ENCODE measurements at regions not wholly inside any gene's neighbourhood (a gene's known extent, or its start where the extent isn't known, plus 50 kb on each side); places are given as distances from the start of the nearest gene placed in this dataset.
"Not testable (repeated sequence)": the region's sequence is repeated elsewhere in the genome, so short reads cannot be mapped to it uniquely, and the experiment has no call there.

GRCh38 chr16:60648290-60648689, 1387.9 kb downstream of the CDH8 start:
- no peak overlapping the region for H3K4me3 ChIP-seq
- in situ Hi-C loops (cut with MboI; ENCODE audit: low pct_ligation_motif_present in 1 of 4, low pct_unique_long_range_greater_than_20kb in 1 of 4, low sequenced_read_pairs in 3 of 4) (no loop called here), intact Hi-C loops (cut with DNase I; ENCODE audit: low total_unique reads) (no loop called here)
- H3K27ac ChIP-seq = no peak overlapping the region
- H3K27me3 ChIP-seq = no peaks in the 10 kb centered on the region
- TF ChIP-seq EP300 (IDR thresholded peaks at IDR 0.05; ENCODE audit: low read depth) = no peak
- no peak for TF ChIP-seq CTCF (IDR thresholded peaks at IDR 0.05)
- no peak for TF ChIP-seq POLR2A (IDR thresholded peaks at IDR 0.05)
- TF ChIP-seq POLR2AphosphoS5 (IDR thresholded peaks at IDR 0.05) = no peak
- H3K9me3 ChIP-seq = peaks cover 0 to 9% of the 10 kb centered on the region in 2 donors
- no peaks in the 10 kb centered on the region for H3K36me3 ChIP-seq
- DNase-seq = no peak
- no peaks in the 10 kb centered on the region for H3K4me1 ChIP-seq

- H3K4me3 ChIP-seq; DNase-seq; H3K27ac ChIP-seq; H3K27me3 ChIP-seq; H3K9me3 ChIP-seq; H3K36me3 ChIP-seq; H3K4me1 ChIP-seq; in situ Hi-C loops (cut with MboI; ENCODE audit: low pct_ligation_motif_present in 1 of 4, low pct_unique_long_range_greater_than_20kb in 1 of 4, low sequenced_read_pairs in 3 of 4); intact Hi-C loops (cut with DNase I; ENCODE audit: low total_unique reads): not testable (repeated sequence)
- WGBS, 2 donors (ENCODE audit: low coverage in 1 of 2) = 90 to 94% methylated on average over 19 of the region's 19 CpGs
Observed at GRCh38 chr16:60647388-60647787, 1388.8 kb downstream of the CDH8 start.

- TF ChIP-seq POLR2AphosphoS5 (IDR thresholded peaks at IDR 0.05) (no peak), POLR2A (IDR thresholded peaks at IDR 0.05) (no peak), EP300 (IDR thresholded peaks at IDR 0.05; ENCODE audit: low read depth) (no peak), CTCF (IDR thresholded peaks at IDR 0.05) (no peak)
- Histone ChIP-seq H3K4me3 (no peak overlapping the region), H3K27me3 (no peaks in the 10 kb centered on the region), H3K9me3 (peaks cover 0 to 9% of the 10 kb centered on the region in 2 donors), H3K36me3 (no peaks in the 10 kb centered on the region), H3K27ac (no peak overlapping the region), H3K4me1 (no peaks in the 10 kb centered on the region)
- DNase-seq = no peak
- 81 to 87% methylated on average over 4 of the region's 4 CpGs for WGBS, 2 donors (ENCODE audit: low coverage in 1 of 2)
- intact Hi-C loops (cut with DNase I; ENCODE audit: low total_unique reads) = no loop called here
- in situ Hi-C loops (cut with MboI; ENCODE audit: low pct_ligation_motif_present in 1 of 4, low pct_unique_long_range_greater_than_20kb in 1 of 4, low sequenced_read_pairs in 3 of 4) = no loop called here
Observed at GRCh38 chr16:60646631-60647030, 1389.6 kb downstream of the CDH8 start.

DNA sequence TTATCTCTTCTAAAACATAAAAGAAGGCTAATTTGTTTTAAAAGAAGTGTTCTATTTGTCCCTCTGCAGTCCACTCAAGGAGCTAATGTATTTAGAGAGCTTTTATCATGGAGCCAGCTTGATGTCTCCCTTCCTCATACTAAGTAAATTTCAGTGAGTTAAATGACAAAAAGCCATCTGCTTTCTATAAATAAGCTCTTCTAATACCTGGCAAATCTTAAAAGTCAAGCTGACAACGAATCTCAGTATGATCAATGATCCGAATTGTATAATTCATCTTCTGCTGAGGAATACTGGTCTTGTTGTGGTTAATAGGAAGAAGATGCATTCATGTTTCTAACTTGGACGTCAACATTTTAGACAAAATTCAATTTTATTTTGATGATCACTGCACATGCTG, 1390.7 kb downstream of the CDH8 start:
- DNase-seq = no peak
- 61 to 71% methylated on average over 3 of the region's 3 CpGs for WGBS, 2 donors (ENCODE audit: low coverage in 1 of 2)
- in situ Hi-C loops (cut with MboI; ENCODE audit: low pct_ligation_motif_present in 1 of 4, low pct_unique_long_range_greater_than_20kb in 1 of 4, low sequenced_read_pairs in 3 of 4) = no loop called here
- no peak overlapping the region for H3K4me3 ChIP-seq
- H3K4me1 ChIP-seq = no peaks in the 10 kb centered on the region
- no peaks in the 10 kb centered on the region for H3K27me3 ChIP-seq
- no peak for TF ChIP-seq POLR2A (IDR thresholded peaks at IDR 0.05)
- TF ChIP-seq POLR2AphosphoS5 (IDR thresholded peaks at IDR 0.05) = no peak
- no peak for TF ChIP-seq EP300 (IDR thresholded peaks at IDR 0.05; ENCODE audit: low read depth)
- no peak for TF ChIP-seq CTCF (IDR thresholded peaks at IDR 0.05)
- no peaks in the 10 kb centered on the region for H3K36me3 ChIP-seq
- intact Hi-C loops (cut with DNase I; ENCODE audit: low total_unique reads) = no loop called here
- peaks cover 0 to 9% of the 10 kb centered on the region in 2 donors for H3K9me3 ChIP-seq
- H3K27ac ChIP-seq = no peak overlapping the region

- Histone ChIP-seq H3K9me3 (peaks cover 0 to 6% of the 10 kb centered on the region in 2 donors), H3K36me3 (no peaks in the 10 kb centered on the region), H3K4me3 (no peak overlapping the region), H3K4me1 (no peaks in the 10 kb centered on the region), H3K27me3 (no peaks in the 10 kb centered on the region), H3K27ac (no peak overlapping the region)
- TF ChIP-seq CTCF (IDR thresholded peaks at IDR 0.05) (no peak), POLR2A (IDR thresholded peaks at IDR 0.05) (no peak), POLR2AphosphoS5 (IDR thresholded peaks at IDR 0.05) (no peak), EP300 (IDR thresholded peaks at IDR 0.05; ENCODE audit: low read depth) (no peak)
- intact Hi-C loops (cut with DNase I; ENCODE audit: low total_unique reads) = no loop called here
- DNase-seq = no peak
- in situ Hi-C loops (cut with MboI; ENCODE audit: low pct_ligation_motif_present in 1 of 4, low pct_unique_long_range_greater_than_20kb in 1 of 4, low sequenced_read_pairs in 3 of 4) = no loop called here
Observed at GRCh38 chr16:60642956-60643355, 1393.3 kb downstream of the CDH8 start.
